Activated naive CD4-positive, alpha-beta T cell treated with anti-CD3 and anti-CD28 coated beads, Interleukin-2, amount 50 U/mL, for 72 hours (primary cell): ENCODE measurements at regions not wholly inside any gene's neighbourhood (a gene's known extent, or its start where the extent isn't known, plus 50 kb on each side); places are given as distances from the start of the nearest gene placed in this dataset.
A peak's percentile ranks its signal among the peaks of the same experiment; 100 is the strongest.

ENCODE experiments used
- ATAC-seq, 2 donors: fragments of 150-1000 bp; cut with Tn5 transposase; 2 replicates each; pipeline ENCODE4 v1.10.0; 2021; ENCODE audit warnings: mild to moderate bottlenecking in 2 of 2, moderate library complexity in 2 of 2
- DNase-seq, 2 donors: peaks; one replicate each; pipeline ENCODE4 v3.0.0; 2021 to 2022; ENCODE audit warnings: low spot score in 2 of 2
- H3K27ac Mint-ChIP-seq, 2 donors: one replicate each; pipeline ENCODE4 v1.8.0; 2022; ENCODE audit warnings: mild to moderate bottlenecking in 2 of 2, mixed read lengths in 2 of 2
- H3K36me3 Mint-ChIP-seq, 2 donors: one replicate each; pipeline ENCODE4 v1.8.0; 2022; ENCODE audit warnings: mixed read lengths in 2 of 2
- H3K9me3 Mint-ChIP-seq, 2 donors: one replicate each; pipeline ENCODE4 v1.8.0; 2022; ENCODE audit warnings: mixed read lengths in 2 of 2

DNA sequence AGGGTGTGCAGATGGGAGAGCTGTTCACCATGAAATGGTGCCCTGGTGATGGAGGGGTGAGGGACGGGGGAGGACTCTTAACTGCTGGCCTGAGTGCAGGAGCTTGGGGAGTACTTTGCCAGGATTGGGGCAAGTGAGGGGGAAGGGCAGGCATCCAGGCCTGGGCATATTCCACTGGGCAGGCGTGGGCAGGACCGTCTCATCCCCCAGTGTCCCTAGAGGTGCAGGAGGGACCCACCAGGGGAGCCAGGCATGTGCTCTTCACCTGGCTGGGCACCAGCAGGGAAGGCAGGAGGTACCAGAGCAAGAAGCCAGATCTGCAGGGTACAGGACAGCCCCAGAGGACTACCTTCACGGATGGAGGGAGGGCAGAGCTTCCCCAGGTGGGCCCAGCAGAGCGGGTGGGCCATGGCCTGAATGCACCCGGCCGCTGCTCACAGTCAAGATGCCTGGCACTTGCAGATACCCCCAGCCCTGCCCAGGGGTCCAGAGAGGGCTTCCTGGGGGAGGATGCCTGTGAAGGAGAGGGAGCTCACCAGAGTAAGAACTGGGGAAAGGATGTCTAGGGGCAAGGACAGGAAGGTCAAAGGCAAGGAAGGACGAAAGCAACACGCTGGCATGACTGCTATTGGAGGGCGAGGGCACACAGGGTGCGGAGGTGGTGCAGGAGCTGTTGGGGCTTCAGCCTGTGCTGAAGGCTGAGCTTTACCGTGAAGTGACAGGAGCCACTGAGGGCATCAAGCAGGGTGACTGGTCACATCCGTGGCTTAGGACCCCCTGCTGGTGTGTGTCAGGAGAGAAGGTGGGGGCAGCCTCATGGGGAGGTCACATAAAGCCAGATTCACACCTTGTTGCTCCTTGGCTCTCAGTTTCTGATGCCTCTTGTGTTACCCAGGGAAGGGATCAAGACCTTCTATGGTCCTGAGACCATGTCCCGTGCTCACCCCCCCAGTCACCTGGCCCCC lies 68.2 kb upstream of the NKX1-1 start:
- H3K27ac Mint-ChIP-seq, result no peak overlapping the region
- ATAC-seq (no peak), DNase-seq (peak in 1 of 2 donors; percentile 43)
- peaks cover 0 to 2% of the 10 kb centered on the region in 2 donors for H3K36me3 Mint-ChIP-seq
- H3K9me3 Mint-ChIP-seq, result peaks cover 0 to 9% of the 10 kb centered on the region in 2 donors

DNA sequence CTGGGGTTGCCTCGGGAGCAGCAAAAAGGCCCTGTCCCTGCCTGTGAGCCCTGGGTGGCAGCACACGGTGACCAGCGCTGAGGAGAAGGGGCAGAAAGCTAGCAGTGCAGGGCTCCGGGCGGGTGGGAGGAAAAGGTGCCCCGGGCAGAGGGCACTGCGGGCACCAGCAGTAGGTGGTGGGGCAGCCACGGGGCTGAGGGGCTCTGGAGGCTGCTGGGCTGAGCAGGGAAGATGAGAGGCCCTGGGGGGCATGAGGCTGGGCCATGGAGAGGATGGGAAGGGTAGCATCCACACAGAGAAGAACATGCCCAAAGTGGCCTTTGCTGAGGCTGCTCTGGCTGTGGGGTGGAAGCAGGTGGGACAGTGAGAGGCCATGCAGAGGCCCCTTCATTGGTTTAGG lies 67.5 kb upstream of the NKX1-1 start:
- peaks cover 0 to 9% of the 10 kb centered on the region in 2 donors for H3K9me3 Mint-ChIP-seq
- DNase-seq (peak in 1 of 2 donors; percentile 34), ATAC-seq (no peak)
- H3K27ac Mint-ChIP-seq, result no peak overlapping the region
- H3K36me3 Mint-ChIP-seq, result no peaks in the 10 kb centered on the region

DNA sequence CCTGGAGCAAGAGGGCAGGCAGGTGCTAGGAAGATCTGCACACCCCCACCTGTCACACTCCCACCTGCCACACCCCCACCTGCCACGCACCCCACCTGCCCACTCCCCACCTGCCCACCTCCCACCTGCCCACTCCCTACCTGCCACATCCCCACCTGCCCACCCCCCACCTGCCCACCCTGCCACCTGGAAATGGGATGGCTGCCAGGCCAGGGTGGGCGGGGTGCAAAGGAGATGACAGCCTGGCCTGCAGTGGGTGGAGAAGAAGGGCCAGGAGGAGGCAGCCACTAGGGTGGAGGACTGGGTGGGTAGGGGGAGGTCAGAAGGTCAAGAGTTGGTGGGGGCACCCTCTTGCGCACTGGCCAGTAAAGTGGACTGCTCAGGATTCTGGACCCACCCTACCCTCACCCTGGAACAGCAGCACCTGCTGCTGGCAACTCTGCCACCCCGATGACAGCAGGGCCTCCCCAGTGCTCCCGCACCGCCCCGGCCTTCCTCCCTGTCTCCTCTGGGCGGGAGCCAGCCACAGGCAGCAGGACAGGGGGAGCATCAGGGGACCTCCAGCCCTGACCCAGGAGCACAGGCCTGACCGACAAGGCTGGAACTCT lies 66.8 kb upstream of the NKX1-1 start:
- peak in 1 of 2 donors; percentile 41 for DNase-seq
- no peak for ATAC-seq
- Mint-ChIP-seq H3K36me3 (no peaks in the 10 kb centered on the region), H3K27ac (no peak overlapping the region), H3K9me3 (peaks cover 5 to 14% of the 10 kb centered on the region in 2 donors)

DNA sequence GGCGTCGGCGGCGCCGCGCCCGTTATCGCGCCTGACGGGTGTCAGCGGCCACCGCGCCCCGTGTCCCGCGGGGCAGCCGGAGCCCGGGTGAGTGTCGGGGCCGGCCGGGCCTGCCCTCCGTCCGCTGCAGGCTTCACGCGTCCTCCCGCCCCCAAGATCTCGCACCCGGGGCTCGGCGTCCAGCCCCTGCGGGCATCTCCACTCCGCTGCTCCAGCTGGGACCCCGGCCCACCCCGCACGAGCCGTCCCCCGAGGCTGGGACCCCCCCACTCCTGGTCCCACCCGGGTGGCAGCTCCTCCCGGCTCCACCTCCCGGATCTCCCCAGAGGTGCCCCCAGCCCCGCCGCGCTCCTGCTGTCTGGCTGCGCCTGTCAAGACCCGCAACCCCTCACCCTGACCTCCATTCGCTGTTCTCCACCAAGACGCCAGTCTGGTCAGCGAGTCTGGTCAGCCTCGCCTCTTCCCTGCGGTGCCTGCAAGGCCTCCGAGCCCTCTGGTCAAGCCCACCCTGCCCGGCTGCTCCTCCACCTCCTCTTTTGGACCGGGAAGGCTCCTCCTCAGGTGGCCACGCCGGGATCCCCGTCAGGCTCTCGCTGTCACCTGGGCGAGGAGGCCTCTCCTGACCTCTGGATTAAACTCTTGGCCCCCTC lies 66.0 kb upstream of the NKX1-1 start:
- ATAC-seq (no peak), DNase-seq (peak in 1 of 2 donors; percentile 44)
- H3K27ac Mint-ChIP-seq, result no peak overlapping the region
- H3K9me3 Mint-ChIP-seq, result peaks cover 13 to 21% of the 10 kb centered on the region in 2 donors
- H3K36me3 Mint-ChIP-seq, result no peaks in the 10 kb centered on the region

DNA sequence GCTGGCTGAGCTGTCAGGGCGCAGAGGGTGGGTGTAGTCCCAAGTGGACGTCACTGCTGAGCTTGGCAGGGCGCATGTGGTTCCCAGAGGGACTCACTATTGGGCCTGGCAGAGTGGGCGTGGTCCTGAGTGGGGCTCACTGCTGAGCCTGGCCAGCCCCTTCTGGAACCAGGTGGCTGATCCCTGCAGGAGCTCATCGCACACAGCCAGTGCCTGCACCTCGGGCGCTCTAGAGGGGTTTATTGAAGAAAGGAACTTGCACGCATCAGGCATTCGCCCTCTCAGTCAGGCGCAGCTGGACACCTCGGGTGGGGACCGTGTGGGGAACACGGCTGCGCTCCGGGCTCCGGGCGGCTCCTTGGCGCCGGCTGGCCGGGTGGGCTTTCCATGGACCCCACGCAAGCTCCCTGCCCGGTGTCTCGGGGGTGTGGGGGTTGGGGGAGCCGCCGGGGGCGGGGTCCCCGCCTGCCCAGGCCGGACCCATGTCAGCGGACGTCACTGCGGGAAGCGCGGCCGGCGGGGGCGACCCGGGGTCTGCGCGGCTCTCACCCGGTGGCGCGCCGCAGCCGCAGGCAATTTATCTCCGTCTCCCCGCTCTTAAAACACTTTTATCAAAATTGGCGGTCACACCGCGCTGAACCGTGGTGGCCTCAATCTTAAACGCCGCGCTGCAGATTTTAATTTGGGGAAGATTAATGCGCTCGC lies 65.4 kb upstream of the NKX1-1 start:
- Mint-ChIP-seq H3K9me3 (peaks cover 14 to 22% of the 10 kb centered on the region in 2 donors), H3K27ac (no peak overlapping the region), H3K36me3 (no peaks in the 10 kb centered on the region)
- peak in 1 of 2 donors; percentile 50 for DNase-seq
- ATAC-seq, result no peak

DNA sequence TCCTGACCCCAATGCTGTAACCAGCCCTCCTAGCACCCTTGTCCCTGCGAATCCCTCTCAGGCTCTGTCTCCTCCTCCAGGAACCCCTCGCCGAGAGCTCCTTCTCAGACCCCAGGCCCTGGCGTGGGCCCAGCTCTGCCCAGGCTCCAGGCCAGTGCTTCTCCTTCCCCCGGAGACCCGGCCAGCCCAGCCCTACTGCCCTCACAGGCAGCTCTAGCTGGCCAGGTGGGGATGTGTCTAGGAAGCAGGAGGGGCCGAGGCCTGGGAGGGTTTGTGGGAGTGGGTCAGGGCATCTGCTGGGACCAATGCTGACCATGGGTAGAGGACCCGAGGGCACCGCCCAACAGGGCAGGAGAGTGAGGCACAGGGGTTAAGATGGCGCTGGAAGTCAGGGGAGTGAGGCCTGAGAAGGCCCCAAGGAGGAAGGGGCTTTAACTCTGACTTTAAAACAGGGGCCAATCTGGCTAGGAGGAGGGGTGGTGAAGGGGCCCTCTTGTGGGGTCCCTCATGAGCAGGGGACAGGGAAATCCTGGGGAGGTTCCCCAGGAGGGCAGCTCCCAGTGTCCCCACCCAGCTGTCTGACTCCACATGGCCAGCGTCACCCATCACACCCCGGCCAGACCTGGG lies 64.7 kb upstream of the NKX1-1 start:
- ATAC-seq (no peak), DNase-seq (peak in 1 of 2 donors; percentile 43)
- no peak overlapping the region for H3K27ac Mint-ChIP-seq
- no peaks in the 10 kb centered on the region for H3K36me3 Mint-ChIP-seq
- H3K9me3 Mint-ChIP-seq, result peaks cover 14 to 20% of the 10 kb centered on the region in 2 donors

DNA sequence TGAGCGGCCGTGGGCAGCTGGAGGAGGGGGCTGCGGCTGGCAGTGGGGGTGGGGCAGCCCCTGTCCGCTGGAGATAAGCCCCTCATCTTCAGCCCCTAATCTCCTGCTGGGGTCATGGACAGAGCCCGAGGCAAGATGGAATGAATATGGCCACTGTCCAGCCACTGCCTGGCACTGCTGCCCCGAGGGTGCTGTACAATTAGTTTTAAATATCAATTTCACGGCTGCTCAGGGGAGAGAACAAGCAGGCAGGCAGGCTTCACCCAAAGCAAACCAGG lies 64.1 kb upstream of the NKX1-1 start:
- no peak for DNase-seq
- ATAC-seq, result no peak
- Mint-ChIP-seq H3K9me3 (peaks cover 14% of the 10 kb centered on the region in 2 donors), H3K27ac (no peak overlapping the region), H3K36me3 (no peaks in the 10 kb centered on the region)

DNA sequence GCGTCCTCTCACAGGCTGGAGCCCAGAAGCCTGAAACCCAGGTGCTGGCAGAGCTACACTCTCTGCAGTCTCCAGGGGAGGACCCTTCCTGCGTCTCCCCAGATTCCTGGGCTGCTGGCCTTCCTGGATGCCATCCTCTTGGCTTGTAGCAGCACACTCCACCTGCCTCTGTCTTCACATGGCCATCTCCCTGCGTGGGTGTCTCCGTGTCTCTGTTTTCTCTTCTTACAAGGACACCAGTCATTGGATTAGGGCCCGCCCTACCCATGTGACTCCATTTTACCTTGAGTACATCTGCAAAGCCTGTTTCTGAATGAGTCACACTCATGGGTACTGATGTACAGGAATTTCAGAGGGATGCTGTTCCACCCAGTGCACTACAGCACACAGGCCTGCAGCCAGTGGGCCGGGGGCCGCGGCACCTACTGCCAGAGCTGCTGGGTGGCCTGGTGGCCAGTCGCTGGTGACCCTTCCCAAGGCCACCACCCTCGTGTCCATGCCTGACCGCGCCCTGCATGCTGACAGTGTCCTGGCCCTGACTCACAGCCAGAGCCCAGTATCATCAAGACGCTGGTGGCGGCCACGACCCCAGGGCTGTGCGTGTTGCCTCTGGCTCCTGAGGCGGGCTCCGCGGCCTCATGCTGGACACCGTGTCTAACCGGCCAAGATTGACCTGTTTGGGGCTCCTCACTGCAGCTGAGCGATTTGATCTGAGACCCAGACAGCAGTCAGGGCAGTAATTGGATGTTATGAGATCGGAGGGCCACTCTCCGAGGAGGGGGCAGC lies 63.6 kb upstream of the NKX1-1 start:
- Mint-ChIP-seq H3K36me3 (no peaks in the 10 kb centered on the region), H3K27ac (no peak overlapping the region), H3K9me3 (peaks cover 13 to 14% of the 10 kb centered on the region in 2 donors)
- DNase-seq (peak in 1 of 2 donors; percentile 38), ATAC-seq (no peak)

DNA sequence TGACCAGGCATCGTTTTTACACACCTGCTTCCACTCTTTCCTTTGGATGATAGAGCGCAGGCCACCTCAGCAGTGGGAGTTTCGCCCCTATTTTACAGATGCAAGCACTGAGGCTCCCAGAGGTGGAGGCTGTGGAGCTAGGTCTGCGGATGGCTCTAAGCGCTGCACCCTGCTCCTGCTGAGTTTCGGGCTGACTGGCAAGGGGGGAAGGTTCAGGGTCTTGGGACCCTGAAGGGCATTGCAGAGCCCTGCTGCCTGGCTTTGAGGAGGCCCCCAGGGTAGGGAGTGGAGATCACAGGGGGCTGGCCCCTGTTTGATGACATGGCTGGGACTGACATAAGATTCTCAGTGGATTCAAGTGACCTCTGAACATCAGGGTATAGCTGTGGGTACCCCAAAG lies 62.8 kb upstream of the NKX1-1 start:
- ATAC-seq, result no peak
- Mint-ChIP-seq H3K27ac (no peak overlapping the region), H3K36me3 (no peaks in the 10 kb centered on the region), H3K9me3 (peaks cover 13 to 14% of the 10 kb centered on the region in 2 donors)
- no peak for DNase-seq

DNA sequence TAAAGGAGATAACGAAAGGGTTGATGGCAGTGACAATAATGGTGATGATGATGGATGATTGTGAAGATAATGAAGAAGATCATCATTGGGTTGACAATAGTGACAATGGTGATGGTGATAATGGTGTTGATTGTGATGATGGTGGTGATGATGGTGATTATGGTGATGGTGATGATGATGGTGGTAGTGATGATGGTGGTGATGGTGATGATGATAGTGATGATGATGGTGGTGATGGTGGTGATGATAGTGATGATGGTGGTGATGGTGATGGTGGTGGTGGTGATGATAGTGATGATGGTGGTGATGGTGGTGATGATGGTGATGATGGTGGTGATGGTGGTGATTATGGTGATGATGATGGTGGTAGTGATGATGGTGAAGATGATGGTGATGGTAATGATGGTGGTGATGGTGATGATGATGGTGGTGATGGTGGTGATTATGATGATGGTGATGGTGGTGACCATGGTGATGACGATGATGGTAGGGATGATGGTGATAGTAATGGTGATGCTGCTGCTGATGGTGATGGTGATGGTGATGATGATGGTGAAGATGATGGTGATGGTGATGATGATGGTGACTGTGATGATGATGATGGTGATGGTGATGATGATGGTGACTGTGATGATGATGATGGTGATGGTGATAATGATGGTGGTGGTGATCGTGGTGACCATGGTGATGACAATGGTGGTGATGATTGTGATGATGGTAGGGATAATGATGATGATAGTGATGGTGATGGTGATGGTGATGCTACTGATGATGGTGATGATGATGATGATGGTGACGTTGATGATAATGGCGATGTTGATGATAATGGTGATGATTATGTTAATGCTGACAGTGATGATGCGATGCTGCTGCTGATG lies 61.6 kb upstream of the NKX1-1 start:
- DNase-seq, result no peak
- Mint-ChIP-seq H3K27ac (no peak overlapping the region), H3K36me3 (no peaks in the 10 kb centered on the region), H3K9me3 (peaks cover 13 to 14% of the 10 kb centered on the region in 2 donors)
- no peak for ATAC-seq

DNA sequence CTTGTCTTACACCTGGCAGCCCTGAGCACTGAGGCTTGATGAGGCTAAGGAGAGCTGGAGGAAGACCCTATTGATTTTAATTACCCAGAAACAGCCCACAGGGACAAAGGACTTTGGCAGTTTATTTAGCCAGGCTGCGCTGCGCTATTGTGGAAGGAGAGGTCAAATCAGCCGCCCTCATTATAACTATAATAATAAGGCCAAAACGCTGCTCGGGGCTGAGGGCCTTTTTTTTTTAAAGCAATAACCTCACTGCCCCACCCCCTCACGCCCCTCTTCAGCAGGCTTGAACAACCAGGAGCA lies 60.6 kb upstream of the NKX1-1 start:
- H3K36me3 Mint-ChIP-seq, result no peaks in the 10 kb centered on the region
- DNase-seq (no peak), ATAC-seq (no peak)
- peaks cover 13 to 14% of the 10 kb centered on the region in 2 donors for H3K9me3 Mint-ChIP-seq
- H3K27ac Mint-ChIP-seq, result no peak overlapping the region

DNA sequence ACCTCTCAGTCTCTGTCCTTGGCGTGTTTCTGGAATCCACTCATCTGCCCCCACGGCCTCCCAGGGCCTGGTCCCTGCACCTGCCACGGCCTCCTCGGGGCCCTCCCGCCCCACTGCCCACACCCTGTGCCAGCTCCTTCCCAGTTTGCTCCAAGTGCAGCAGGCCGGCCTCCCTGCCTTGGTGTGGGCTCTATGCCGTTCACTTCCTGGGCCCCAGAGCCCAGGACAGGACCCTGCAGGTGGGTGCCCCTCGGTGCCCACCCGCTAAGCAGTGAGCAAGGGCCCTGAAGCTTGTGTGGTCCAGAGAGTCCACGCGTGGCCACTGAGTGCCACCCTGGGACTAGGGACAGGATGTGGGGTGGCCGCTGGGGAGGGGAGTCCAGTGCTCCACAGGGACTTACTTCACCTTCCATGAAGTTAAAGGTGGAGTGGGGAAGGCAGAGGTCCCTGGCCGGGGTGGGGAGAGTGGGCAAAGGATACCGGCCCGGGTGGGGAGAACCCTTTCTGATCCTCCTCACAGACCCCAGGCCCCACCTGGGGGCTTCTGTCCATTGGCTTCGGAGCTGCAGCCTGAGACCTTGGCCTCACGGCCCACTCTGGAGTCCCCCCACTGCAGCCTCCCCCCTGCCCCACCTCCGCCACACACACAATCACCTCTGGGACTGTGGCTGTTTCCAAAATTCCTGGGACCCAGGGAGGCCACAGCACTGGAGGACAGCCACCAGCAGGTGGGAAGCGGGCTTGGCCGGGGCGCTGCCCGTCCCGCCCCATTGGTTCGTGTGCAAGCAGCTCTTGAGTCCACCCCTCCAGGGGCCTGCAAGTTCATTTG lies 60.0 kb upstream of the NKX1-1 start:
- no peak for ATAC-seq
- Mint-ChIP-seq H3K9me3 (peaks cover 13 to 14% of the 10 kb centered on the region in 2 donors), H3K36me3 (no peaks in the 10 kb centered on the region), H3K27ac (no peak overlapping the region)
- DNase-seq, result peak in 1 of 2 donors; percentile 47

DNA sequence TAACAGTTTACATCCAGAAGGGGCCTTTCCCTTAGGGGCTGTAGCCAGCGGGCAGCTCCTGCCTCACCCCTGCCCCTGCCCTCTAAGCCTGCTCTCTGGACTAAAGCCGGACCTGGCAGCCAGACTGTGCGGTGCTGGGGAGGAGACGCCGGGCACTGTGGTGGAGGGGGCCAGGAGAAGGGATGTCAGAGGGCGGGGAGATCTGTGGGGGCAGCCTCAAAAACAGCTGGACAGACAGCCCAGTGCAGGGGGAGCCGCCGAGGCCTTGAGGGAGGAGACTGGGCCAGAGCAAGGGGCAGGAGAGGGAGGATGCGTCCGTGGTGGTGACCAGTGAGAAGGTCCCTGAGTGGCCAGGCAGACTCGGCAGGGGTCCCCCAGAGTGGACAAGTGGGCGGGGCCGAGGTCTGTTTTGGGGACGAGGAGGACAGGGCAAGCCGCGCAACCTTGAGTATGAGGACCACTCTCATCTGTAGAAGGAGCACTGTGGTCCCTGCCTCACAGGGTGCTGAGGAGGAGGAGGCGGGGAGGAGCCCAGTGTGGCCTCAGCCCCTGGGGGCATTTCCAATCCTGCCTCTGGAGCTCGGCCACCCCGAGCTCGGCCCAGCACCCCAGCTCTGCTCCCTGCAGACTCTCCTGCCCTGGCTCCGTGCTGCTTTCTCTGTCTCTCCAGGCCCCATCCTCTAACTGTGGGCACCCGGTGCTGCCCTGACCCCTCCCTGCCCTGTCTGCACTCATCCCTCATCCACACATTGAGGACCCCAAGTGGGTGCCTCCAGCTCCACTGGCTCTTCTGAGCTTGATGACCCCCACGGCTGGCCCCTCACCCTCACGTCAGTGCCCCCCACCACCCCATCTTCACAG lies 59.2 kb upstream of the NKX1-1 start:
- ATAC-seq, result no peak
- Mint-ChIP-seq H3K27ac (no peak overlapping the region), H3K9me3 (peaks cover 13 to 14% of the 10 kb centered on the region in 2 donors), H3K36me3 (no peaks in the 10 kb centered on the region)
- peak in 1 of 2 donors; percentile 47 for DNase-seq
